Kidney epithelial cell (primary cell): ENCODE measurements at regions not wholly inside any gene's neighbourhood (a gene's known extent, or its start where the extent isn't known, plus 50 kb on each side); places are given as distances from the start of the nearest gene placed in this dataset.
"Not testable (repeated sequence)": the region's sequence is repeated elsewhere in the genome, so short reads cannot be mapped to it uniquely, and the experiment has no call there.

Experiments
- DNase-seq: peaks from one replicate; pipeline ENCODE4 v3.0.0-alpha.2; 2010; ENCODE audit warnings: low read depth
- H3K27me3 ChIP-seq: 2 replicates; pipeline ENCODE4 v1.6.0; 2011; ENCODE audit warnings: low read length; ENCODE audit not compliant: control insufficient read depth, insufficient read depth
- H3K36me3 ChIP-seq: 2 replicates; pipeline ENCODE4 v1.5.1; 2011; ENCODE audit warnings: low read length; ENCODE audit not compliant: control insufficient read depth, insufficient read depth
- H3K4me3 ChIP-seq: 2 replicates; pipeline ENCODE4 v1.5.1; 2011; ENCODE audit warnings: low read depth, mild to moderate bottlenecking, control low read depth, low read length
- CTCF ChIP-seq: IDR thresholded peaks from 2 replicates; pipeline ENCODE4 v1.5.1; 2011; ENCODE audit warnings: mild to moderate bottlenecking, moderate library complexity, low read length, control low read depth, inconsistent platforms; ENCODE audit not compliant: insufficient read depth, poor library complexity, severe bottlenecking

- no peak overlapping the region for H3K4me3 ChIP-seq
- no peak for DNase-seq
- H3K27me3 ChIP-seq = no peaks in the 10 kb centered on the region
- TF ChIP-seq CTCF = no peak
- H3K36me3 ChIP-seq = no peaks in the 10 kb centered on the region
Observed at GRCh38 chr2:8126783-8127182, 555.1 kb upstream of the ID2 start.

- not testable (repeated sequence) for H3K4me3 ChIP-seq, DNase-seq, H3K36me3 ChIP-seq, H3K27me3 ChIP-seq
Observed at GRCh38 chr2:8131423-8131822, 550.4 kb upstream of the ID2 start.

DNA sequence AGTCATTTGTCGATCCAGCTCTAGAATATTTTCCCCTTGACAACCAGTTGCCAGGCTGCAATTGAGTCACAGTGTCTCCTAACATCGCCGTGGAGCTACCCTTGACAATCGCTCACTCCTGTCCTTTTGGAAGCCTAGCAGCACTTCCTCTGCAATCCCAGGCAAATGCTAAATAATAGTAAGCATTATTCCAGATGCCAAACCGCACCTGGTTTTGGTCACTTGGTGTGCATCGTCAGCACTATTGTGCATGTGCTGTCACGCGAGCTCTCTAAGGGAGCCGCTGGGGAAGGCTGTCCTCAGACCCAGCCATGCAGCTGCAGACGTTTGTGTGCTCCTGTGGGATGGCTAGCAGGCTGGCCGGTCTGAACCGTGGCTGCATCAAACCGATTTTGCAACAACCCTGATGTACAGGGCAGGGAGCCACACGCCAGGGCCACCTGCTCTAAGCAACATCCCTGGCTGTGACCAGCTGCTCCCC lies 549.5 kb upstream of the ID2 start:
- Histone ChIP-seq H3K36me3 (no peaks in the 10 kb centered on the region), H3K4me3 (no peak overlapping the region), H3K27me3 (no peaks in the 10 kb centered on the region)
- no peak for TF ChIP-seq CTCF
- no peak for DNase-seq

DNA sequence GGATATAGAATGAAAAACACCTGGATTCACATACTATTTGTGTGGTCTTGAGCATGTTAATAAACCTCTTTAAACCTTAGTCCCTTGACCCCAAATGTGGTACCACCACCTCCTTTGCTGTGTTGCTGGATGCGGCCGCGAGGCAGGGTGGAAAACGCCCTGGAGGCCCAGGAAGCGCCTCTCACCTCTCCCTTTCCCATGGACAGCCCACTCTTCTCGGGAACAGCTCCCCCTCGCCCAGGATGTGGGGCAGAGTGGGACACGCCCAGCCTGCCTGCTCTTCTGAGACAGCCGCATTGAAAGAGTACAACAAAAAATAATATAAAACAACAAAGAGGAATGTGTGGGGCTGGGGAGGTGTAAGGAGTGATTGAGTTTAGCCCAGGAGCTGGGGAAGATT lies 549.0 kb upstream of the ID2 start:
- H3K27me3 ChIP-seq = no peaks in the 10 kb centered on the region
- DNase-seq = no peak
- no peak for TF ChIP-seq CTCF
- no peaks in the 10 kb centered on the region for H3K36me3 ChIP-seq
- H3K4me3 ChIP-seq = no peak overlapping the region

GRCh38 chr2:8133363-8133762 lies 548.5 kb upstream of the ID2 start:
- Histone ChIP-seq H3K27me3 (no peaks in the 10 kb centered on the region), H3K36me3 (no peaks in the 10 kb centered on the region), H3K4me3 (no peak overlapping the region)
- DNase-seq = no peak
- no peak for TF ChIP-seq CTCF

DNA sequence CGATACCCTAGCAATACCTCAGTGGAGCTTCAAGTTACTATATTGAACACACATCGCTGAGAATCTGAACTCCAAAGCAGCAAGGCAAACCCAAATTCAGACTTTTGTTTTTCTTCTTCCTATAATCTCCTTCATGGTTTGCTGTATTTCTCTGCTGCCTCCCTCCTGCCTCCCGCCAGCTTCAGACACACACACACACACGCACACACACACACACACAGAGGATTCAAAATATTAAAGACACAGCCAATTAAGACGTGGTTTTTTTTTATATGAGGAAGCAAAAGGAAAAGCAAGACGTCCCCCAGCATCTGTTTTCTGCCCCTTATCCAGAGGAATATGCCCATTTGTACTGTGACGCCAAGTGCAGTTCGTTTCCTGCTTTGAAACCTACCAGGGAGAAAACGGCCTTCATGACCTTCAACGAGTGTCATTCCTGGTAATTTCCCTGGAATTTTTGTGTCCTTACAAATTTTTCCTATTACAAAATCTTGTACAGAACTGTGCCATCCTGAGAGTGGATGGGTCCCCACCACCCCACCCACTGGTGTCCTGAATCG lies 547.9 kb upstream of the ID2 start:
- no peaks in the 10 kb centered on the region for H3K27me3 ChIP-seq
- no peak for DNase-seq
- H3K4me3 ChIP-seq = no peak overlapping the region
- TF ChIP-seq CTCF = no peak
- H3K36me3 ChIP-seq = no peaks in the 10 kb centered on the region
